ENCODE measurements at regions not wholly inside any gene's neighbourhood (a gene's known extent, or its start where the extent isn't known, plus 50 kb on each side); places are given as distances from the start of the nearest gene placed in this dataset.

DNA sequence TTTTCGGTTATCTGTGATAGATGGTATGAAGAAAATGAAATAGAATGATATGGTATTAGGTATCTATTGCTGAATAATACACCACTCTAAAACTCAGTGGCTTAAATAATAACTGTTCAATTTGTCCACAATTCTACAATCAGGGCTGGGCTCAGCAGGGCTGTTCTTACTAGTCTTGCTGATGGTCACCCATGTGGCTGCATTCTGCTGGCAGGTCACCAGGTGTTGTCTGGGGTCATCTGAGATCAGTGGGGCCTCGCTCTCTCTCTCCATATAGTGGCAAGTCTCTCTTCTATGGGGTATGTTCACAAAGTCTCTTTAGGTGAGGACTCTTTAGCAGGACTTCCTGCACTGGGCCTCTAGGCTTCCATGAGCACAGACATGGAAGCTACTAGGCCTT, 130.4 kb upstream of the SORCS3 start:
- ATAC-seq (no peak), DNase-seq (ENCODE audit: low read depth, low spot score) (no peak)
- in situ Hi-C loops (cut with HindIII; ENCODE audit: low pct_unique_long_range_greater_than_20kb, low sequenced_read_pairs) (no loop called here), intact Hi-C loops (cut with micrococcal nuclease; ENCODE audit: unreplicated experiment) (no loop called here)
- no peaks in the 10 kb centered on the region for H3K4me1 ChIP-seq (ENCODE audit: control insufficient read depth, insufficient read depth, low read length)
- H3K9me3 ChIP-seq (ENCODE audit: control insufficient read depth, insufficient read depth, low read depth, low read length): no peaks in the 10 kb centered on the region
- BruUV-seq (replicated peaks): no TSS peak
- ChIA-PET CTCF (no interaction called here), POLR2A (no interaction called here)
- TF ChIP-seq, protein P1, sequence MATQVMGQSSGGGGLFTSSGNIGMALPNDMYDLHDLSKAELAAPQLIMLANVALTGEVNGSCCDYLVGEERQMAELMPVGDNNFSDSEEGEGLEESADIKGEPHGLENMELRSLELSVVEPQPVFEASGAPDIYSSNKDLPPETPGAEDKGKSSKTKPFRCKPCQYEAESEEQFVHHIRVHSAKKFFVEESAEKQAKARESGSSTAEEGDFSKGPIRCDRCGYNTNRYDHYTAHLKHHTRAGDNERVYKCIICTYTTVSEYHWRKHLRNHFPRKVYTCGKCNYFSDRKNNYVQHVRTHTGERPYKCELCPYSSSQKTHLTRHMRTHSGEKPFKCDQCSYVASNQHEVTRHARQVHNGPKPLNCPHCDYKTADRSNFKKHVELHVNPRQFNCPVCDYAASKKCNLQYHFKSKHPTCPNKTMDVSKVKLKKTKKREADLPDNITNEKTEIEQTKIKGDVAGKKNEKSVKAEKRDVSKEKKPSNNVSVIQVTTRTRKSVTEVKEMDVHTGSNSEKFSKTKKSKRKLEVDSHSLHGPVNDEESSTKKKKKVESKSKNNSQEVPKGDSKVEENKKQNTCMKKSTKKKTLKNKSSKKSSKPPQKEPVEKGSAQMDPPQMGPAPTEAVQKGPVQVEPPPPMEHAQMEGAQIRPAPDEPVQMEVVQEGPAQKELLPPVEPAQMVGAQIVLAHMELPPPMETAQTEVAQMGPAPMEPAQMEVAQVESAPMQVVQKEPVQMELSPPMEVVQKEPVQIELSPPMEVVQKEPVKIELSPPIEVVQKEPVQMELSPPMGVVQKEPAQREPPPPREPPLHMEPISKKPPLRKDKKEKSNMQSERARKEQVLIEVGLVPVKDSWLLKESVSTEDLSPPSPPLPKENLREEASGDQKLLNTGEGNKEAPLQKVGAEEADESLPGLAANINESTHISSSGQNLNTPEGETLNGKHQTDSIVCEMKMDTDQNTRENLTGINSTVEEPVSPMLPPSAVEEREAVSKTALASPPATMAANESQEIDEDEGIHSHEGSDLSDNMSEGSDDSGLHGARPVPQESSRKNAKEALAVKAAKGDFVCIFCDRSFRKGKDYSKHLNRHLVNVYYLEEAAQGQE (IDR thresholded peaks at IDR 0.05; ENCODE audit: insufficient read depth in 1 of 2, low read depth in 2 of 2, low read length in 1 of 2): no peak
- TF ChIP-seq, protein P2, sequence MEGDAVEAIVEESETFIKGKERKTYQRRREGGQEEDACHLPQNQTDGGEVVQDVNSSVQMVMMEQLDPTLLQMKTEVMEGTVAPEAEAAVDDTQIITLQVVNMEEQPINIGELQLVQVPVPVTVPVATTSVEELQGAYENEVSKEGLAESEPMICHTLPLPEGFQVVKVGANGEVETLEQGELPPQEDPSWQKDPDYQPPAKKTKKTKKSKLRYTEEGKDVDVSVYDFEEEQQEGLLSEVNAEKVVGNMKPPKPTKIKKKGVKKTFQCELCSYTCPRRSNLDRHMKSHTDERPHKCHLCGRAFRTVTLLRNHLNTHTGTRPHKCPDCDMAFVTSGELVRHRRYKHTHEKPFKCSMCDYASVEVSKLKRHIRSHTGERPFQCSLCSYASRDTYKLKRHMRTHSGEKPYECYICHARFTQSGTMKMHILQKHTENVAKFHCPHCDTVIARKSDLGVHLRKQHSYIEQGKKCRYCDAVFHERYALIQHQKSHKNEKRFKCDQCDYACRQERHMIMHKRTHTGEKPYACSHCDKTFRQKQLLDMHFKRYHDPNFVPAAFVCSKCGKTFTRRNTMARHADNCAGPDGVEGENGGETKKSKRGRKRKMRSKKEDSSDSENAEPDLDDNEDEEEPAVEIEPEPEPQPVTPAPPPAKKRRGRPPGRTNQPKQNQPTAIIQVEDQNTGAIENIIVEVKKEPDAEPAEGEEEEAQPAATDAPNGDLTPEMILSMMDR (IDR thresholded peaks at IDR 0.05): no peak
- no peak for TF ChIP-seq POLR2AphosphoS5 (IDR thresholded peaks at IDR 0.05; ENCODE audit: low read depth, low read length)
- H3K27me3 ChIP-seq (ENCODE audit: control insufficient read depth, insufficient read depth, low read length): peaks cover 11% of the 10 kb centered on the region
- no peak overlapping the region for H3K4me3 ChIP-seq (ENCODE audit: low read depth in 2 of 2, low read length in 2 of 2)
- no peak overlapping the region for H3K27ac ChIP-seq (ENCODE audit: low read length)
- no peaks in the 10 kb centered on the region for H3K36me3 ChIP-seq (ENCODE audit: control insufficient read depth, insufficient read depth, low read length)

DNA sequence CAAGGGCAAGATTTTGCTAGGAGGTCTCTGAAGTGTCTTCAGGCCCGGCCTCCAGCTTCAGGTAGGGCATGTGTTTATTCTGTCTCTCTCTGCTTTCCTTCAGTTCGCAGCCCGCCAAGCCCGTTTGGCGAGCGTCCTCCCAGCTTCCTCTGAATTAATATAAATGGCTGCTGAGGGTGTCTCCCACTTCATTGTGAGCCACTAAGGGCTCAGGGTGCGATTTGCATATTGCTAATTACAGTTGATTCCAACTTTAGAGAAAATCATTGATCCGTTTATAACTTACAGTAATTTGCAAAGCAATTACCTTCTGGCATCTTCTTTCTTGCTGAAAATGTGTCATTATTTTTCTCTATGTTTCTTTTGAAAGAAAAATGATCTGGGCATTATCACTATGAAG, 128.3 kb upstream of the SORCS3 start:
- intact Hi-C loops (cut with micrococcal nuclease; ENCODE audit: unreplicated experiment) (no loop called here), in situ Hi-C loops (cut with HindIII; ENCODE audit: low pct_unique_long_range_greater_than_20kb, low sequenced_read_pairs) (no loop called here)
- ATAC-seq (no peak), DNase-seq (ENCODE audit: low read depth, low spot score) (no peak)
- Histone ChIP-seq H3K4me3 (ENCODE audit: low read depth in 2 of 2, low read length in 2 of 2) (no peak overlapping the region), H3K27ac (ENCODE audit: low read length) (no peak overlapping the region), H3K27me3 (ENCODE audit: control insufficient read depth, insufficient read depth, low read length) (peaks cover 8% of the 10 kb centered on the region; the same call in 1 of the 2 replicates), H3K4me1 (ENCODE audit: control insufficient read depth, insufficient read depth, low read length) (no peaks in the 10 kb centered on the region), H3K36me3 (ENCODE audit: control insufficient read depth, insufficient read depth, low read length) (no peaks in the 10 kb centered on the region), H3K9me3 (ENCODE audit: control insufficient read depth, insufficient read depth, low read depth, low read length) (no peaks in the 10 kb centered on the region)
- POLR2A ChIA-PET: no interaction called here
- CTCF ChIA-PET: no interaction called here
- no TSS peak for BruUV-seq (replicated peaks)
- no peak for TF ChIP-seq POLR2AphosphoS5 (IDR thresholded peaks at IDR 0.05; ENCODE audit: low read depth, low read length)
- no peak for TF ChIP-seq TCF7L2 (IDR thresholded peaks at IDR 0.05; ENCODE audit: low read depth, low read length)
- TF ChIP-seq, protein P1 (IDR thresholded peaks at IDR 0.05; ENCODE audit: insufficient read depth in 1 of 2, low read depth in 2 of 2, low read length in 1 of 2): no peak
- TF ChIP-seq SIN3A (IDR thresholded peaks at IDR 0.05; ENCODE audit: borderline replicate concordance, insufficient read depth, low read depth, low read length): no peak
- TF ChIP-seq, protein P2 (IDR thresholded peaks at IDR 0.05): no peak

Data from Panc1 (cell line).